GM18505 (cell line): ENCODE measurements at regions not wholly inside any gene's neighbourhood (a gene's known extent, or its start where the extent isn't known, plus 50 kb on each side); places are given as distances from the start of the nearest gene placed in this dataset.
"Not testable (repeated sequence)": the region's sequence is repeated elsewhere in the genome, so short reads cannot be mapped to it uniquely, and the experiment has no call there.

ENCODE experiments used
- ATAC-seq: cut with Tn5 transposase; IDR thresholded peaks from one replicate; pipeline ENCODE4 v1.9.1; 2021; ENCODE audit not compliant: unreplicated experiment
- POLR2A ChIP-seq: IDR thresholded peaks from 4 replicates; pipeline ENCODE4 v1.6.1; 2011; ENCODE audit warnings: borderline replicate concordance; ENCODE audit not compliant: insufficient read depth, insufficient read length; ENCODE audit errors: extremely low read depth

- ATAC-seq, result no peak
- TF ChIP-seq POLR2A, result no peak
Measured at GRCh38 chr2:193845604-193846003, 1650.9 kb upstream of the TMEFF2 start.

GRCh38 chr2:193843675-193844074 is 1648.9 kb upstream of the TMEFF2 start:
- TF ChIP-seq POLR2A, result no peak
- ATAC-seq, result no peak

GRCh38 chr2:193841384-193842150 is 1646.8 kb upstream of the TMEFF2 start:
- no peak for ATAC-seq
- no peak for TF ChIP-seq POLR2A

- ATAC-seq, result no peak
- TF ChIP-seq POLR2A, result no peak
Measured at GRCh38 chr2:193837111-193837738, 1642.5 kb upstream of the TMEFF2 start.

GRCh38 chr2:193836424-193837006 is 1641.8 kb upstream of the TMEFF2 start:
- not testable (repeated sequence) for ATAC-seq

- not testable (repeated sequence) for ATAC-seq
Measured at GRCh38 chr2:193833895-193834294, 1639.2 kb upstream of the TMEFF2 start.

GRCh38 chr2:193824474-193824873 is 1629.7 kb upstream of the TMEFF2 start:
- no peak for ATAC-seq
- TF ChIP-seq POLR2A, result no peak

- TF ChIP-seq POLR2A, result no peak
- ATAC-seq, result no peak
Measured at GRCh38 chr2:193818801-193819499, 1624.2 kb upstream of the TMEFF2 start.

- no peak for TF ChIP-seq POLR2A
- no peak for ATAC-seq
Measured at GRCh38 chr2:193816008-193816407, 1621.3 kb upstream of the TMEFF2 start.

GRCh38 chr2:193810533-193810932 is 1615.8 kb upstream of the TMEFF2 start:
- no peak for ATAC-seq
- no peak for TF ChIP-seq POLR2A

GRCh38 chr2:193808877-193809276 is 1614.1 kb upstream of the TMEFF2 start:
- ATAC-seq, result no peak
- no peak for TF ChIP-seq POLR2A

GRCh38 chr2:193806088-193806774 is 1611.5 kb upstream of the TMEFF2 start:
- no peak for ATAC-seq
- TF ChIP-seq POLR2A, result no peak

GRCh38 chr2:193796847-193797246 is 1602.1 kb upstream of the TMEFF2 start:
- ATAC-seq, result no peak
- no peak for TF ChIP-seq POLR2A
